ENCODE measurements at regions not wholly inside any gene's neighbourhood (a gene's known extent, or its start where the extent isn't known, plus 50 kb on each side); places are given as distances from the start of the nearest gene placed in this dataset.

GRCh38 chrX:40508560-40508959 is 72.2 kb upstream of the ATP6AP2 start:
- no peak overlapping the region for H3K4me3 ChIP-seq (ENCODE audit: low read length)
- no peak for DNase-seq
- 80% methylated on average over 1 of the region's 8 CpGs for WGBS (ENCODE audit: insufficient coverage, low lambda C conversion rate)

GRCh38 chrX:40506201-40506985 is 74.4 kb upstream of the ATP6AP2 start:
- no peaks in the 10 kb centered on the region for H3K4me1 ChIP-seq (ENCODE audit: control insufficient read depth, insufficient read depth, low read length)

More at GRCh38 chrX:40508560-40508959, 72.2 kb upstream of the ATP6AP2 start:
- no peaks in the 10 kb centered on the region for H3K36me3 ChIP-seq (ENCODE audit: control insufficient read depth, insufficient read depth, low read length)
- no peak overlapping the region for H3K27ac ChIP-seq (ENCODE audit: low read length)
- no peaks in the 10 kb centered on the region for H3K4me1 ChIP-seq (ENCODE audit: control insufficient read depth, insufficient read depth, low read length)
- H3K9me3 ChIP-seq (ENCODE audit: control insufficient read depth, low read depth, low read length), result no peaks in the 10 kb centered on the region
- H3K27me3 ChIP-seq (ENCODE audit: control insufficient read depth, insufficient read depth, low read length), result no peaks in the 10 kb centered on the region

GRCh38 chrX:40504801-40505605 is 75.8 kb upstream of the ATP6AP2 start:
- no peaks in the 10 kb centered on the region for H3K4me1 ChIP-seq (ENCODE audit: control insufficient read depth, insufficient read depth, low read length)
- no peak overlapping the region for H3K27ac ChIP-seq (ENCODE audit: low read length)
- no peaks in the 10 kb centered on the region for H3K27me3 ChIP-seq (ENCODE audit: control insufficient read depth, insufficient read depth, low read length)
- DNase-seq, result no peak
- H3K36me3 ChIP-seq (ENCODE audit: control insufficient read depth, insufficient read depth, low read length), result no peaks in the 10 kb centered on the region
- H3K9me3 ChIP-seq (ENCODE audit: control insufficient read depth, low read depth, low read length), result no peaks in the 10 kb centered on the region
- H3K4me3 ChIP-seq (ENCODE audit: low read length), result no peak overlapping the region
- no CpG with 5 or more reads among the region's 5 CpGs for WGBS (ENCODE audit: insufficient coverage, low lambda C conversion rate)

More at GRCh38 chrX:40506201-40506985, 74.4 kb upstream of the ATP6AP2 start:
- H3K4me3 ChIP-seq (ENCODE audit: low read length), result no peak overlapping the region
- no peaks in the 10 kb centered on the region for H3K27me3 ChIP-seq (ENCODE audit: control insufficient read depth, insufficient read depth, low read length)
- no CpG with 5 or more reads among the region's 7 CpGs for WGBS (ENCODE audit: insufficient coverage, low lambda C conversion rate)
- no peak overlapping the region for H3K27ac ChIP-seq (ENCODE audit: low read length)
- no peaks in the 10 kb centered on the region for H3K36me3 ChIP-seq (ENCODE audit: control insufficient read depth, insufficient read depth, low read length)
- DNase-seq, result no peak
- H3K9me3 ChIP-seq (ENCODE audit: control insufficient read depth, low read depth, low read length), result no peaks in the 10 kb centered on the region

GRCh38 chrX:40503094-40503493 is 77.7 kb upstream of the ATP6AP2 start:
- H3K27ac ChIP-seq (ENCODE audit: low read length), result no peak overlapping the region
- no peaks in the 10 kb centered on the region for H3K36me3 ChIP-seq (ENCODE audit: control insufficient read depth, insufficient read depth, low read length)

GRCh38 chrX:40502688-40503087 is 78.1 kb upstream of the ATP6AP2 start:
- no peaks in the 10 kb centered on the region for H3K9me3 ChIP-seq (ENCODE audit: control insufficient read depth, low read depth, low read length)
- DNase-seq, result peak in 1 of 2 donors; percentile 14
- no peak overlapping the region for H3K27ac ChIP-seq (ENCODE audit: low read length)
- H3K27me3 ChIP-seq (ENCODE audit: control insufficient read depth, insufficient read depth, low read length), result no peaks in the 10 kb centered on the region
- H3K4me3 ChIP-seq (ENCODE audit: low read length), result no peak overlapping the region
- H3K4me1 ChIP-seq (ENCODE audit: control insufficient read depth, insufficient read depth, low read length), result no peaks in the 10 kb centered on the region
- H3K36me3 ChIP-seq (ENCODE audit: control insufficient read depth, insufficient read depth, low read length), result no peaks in the 10 kb centered on the region

More at GRCh38 chrX:40503094-40503493, 77.7 kb upstream of the ATP6AP2 start:
- Histone ChIP-seq H3K4me3 (ENCODE audit: low read length) (no peak overlapping the region), H3K4me1 (ENCODE audit: control insufficient read depth, insufficient read depth, low read length) (no peaks in the 10 kb centered on the region), H3K9me3 (ENCODE audit: control insufficient read depth, low read depth, low read length) (no peaks in the 10 kb centered on the region), H3K27me3 (ENCODE audit: control insufficient read depth, insufficient read depth, low read length) (no peaks in the 10 kb centered on the region)
- WGBS (ENCODE audit: insufficient coverage, low lambda C conversion rate), result no CpG with 5 or more reads among the region's 3 CpGs
- DNase-seq, result no peak

GRCh38 chrX:40501164-40501855 is 79.5 kb upstream of the ATP6AP2 start:
- Histone ChIP-seq H3K4me3 (ENCODE audit: low read length) (no peak overlapping the region), H3K9me3 (ENCODE audit: control insufficient read depth, low read depth, low read length) (no peaks in the 10 kb centered on the region), H3K4me1 (ENCODE audit: control insufficient read depth, insufficient read depth, low read length) (no peaks in the 10 kb centered on the region), H3K36me3 (ENCODE audit: control insufficient read depth, insufficient read depth, low read length) (no peaks in the 10 kb centered on the region), H3K27ac (ENCODE audit: low read length) (no peak overlapping the region), H3K27me3 (ENCODE audit: control insufficient read depth, insufficient read depth, low read length) (no peaks in the 10 kb centered on the region)
- DNase-seq, result no peak
- WGBS (ENCODE audit: insufficient coverage, low lambda C conversion rate), result no CpG with 5 or more reads among the region's 11 CpGs

GRCh38 chrX:40496728-40497127 is 84.0 kb upstream of the ATP6AP2 start:
- Histone ChIP-seq H3K27me3 (ENCODE audit: control insufficient read depth, insufficient read depth, low read length) (no peaks in the 10 kb centered on the region), H3K4me1 (ENCODE audit: control insufficient read depth, insufficient read depth, low read length) (no peaks in the 10 kb centered on the region), H3K27ac (ENCODE audit: low read length) (no peak overlapping the region), H3K36me3 (ENCODE audit: control insufficient read depth, insufficient read depth, low read length) (no peaks in the 10 kb centered on the region), H3K4me3 (ENCODE audit: low read length) (no peak overlapping the region), H3K9me3 (ENCODE audit: control insufficient read depth, low read depth, low read length) (no peaks in the 10 kb centered on the region)
- no CpG with 5 or more reads among the region's 4 CpGs for WGBS (ENCODE audit: insufficient coverage, low lambda C conversion rate)
- DNase-seq, result no peak

GRCh38 chrX:40495659-40496058 is 85.1 kb upstream of the ATP6AP2 start:
- WGBS (ENCODE audit: insufficient coverage, low lambda C conversion rate), result no CpG with 5 or more reads among the region's 1 CpG
- Histone ChIP-seq H3K27ac (ENCODE audit: low read length) (no peak overlapping the region), H3K9me3 (ENCODE audit: control insufficient read depth, low read depth, low read length) (no peaks in the 10 kb centered on the region), H3K4me3 (ENCODE audit: low read length) (no peak overlapping the region), H3K36me3 (ENCODE audit: control insufficient read depth, insufficient read depth, low read length) (no peaks in the 10 kb centered on the region), H3K27me3 (ENCODE audit: control insufficient read depth, insufficient read depth, low read length) (no peaks in the 10 kb centered on the region), H3K4me1 (ENCODE audit: control insufficient read depth, insufficient read depth, low read length) (no peaks in the 10 kb centered on the region)
- DNase-seq, result no peak

GRCh38 chrX:40494005-40494404 is 86.8 kb upstream of the ATP6AP2 start:
- WGBS (ENCODE audit: insufficient coverage, low lambda C conversion rate), result no CpG with 5 or more reads among the region's 2 CpGs
- no peaks in the 10 kb centered on the region for H3K9me3 ChIP-seq (ENCODE audit: control insufficient read depth, low read depth, low read length)
- DNase-seq, result no peak

GRCh38 chrX:40488296-40488695 is 92.5 kb upstream of the ATP6AP2 start:
- H3K4me3 ChIP-seq (ENCODE audit: low read length), result no peak overlapping the region
- H3K27me3 ChIP-seq (ENCODE audit: control insufficient read depth, insufficient read depth, low read length), result no peaks in the 10 kb centered on the region
- no peak overlapping the region for H3K27ac ChIP-seq (ENCODE audit: low read length)
- H3K36me3 ChIP-seq (ENCODE audit: control insufficient read depth, insufficient read depth, low read length), result no peaks in the 10 kb centered on the region
- no CpG with 5 or more reads among the region's 4 CpGs for WGBS (ENCODE audit: insufficient coverage, low lambda C conversion rate)
- DNase-seq, result no peak
- H3K4me1 ChIP-seq (ENCODE audit: control insufficient read depth, insufficient read depth, low read length), result no peaks in the 10 kb centered on the region
- no peaks in the 10 kb centered on the region for H3K9me3 ChIP-seq (ENCODE audit: control insufficient read depth, low read depth, low read length)

More at GRCh38 chrX:40494005-40494404, 86.8 kb upstream of the ATP6AP2 start:
- H3K4me3 ChIP-seq (ENCODE audit: low read length), result no peak overlapping the region
- no peaks in the 10 kb centered on the region for H3K4me1 ChIP-seq (ENCODE audit: control insufficient read depth, insufficient read depth, low read length)
- H3K27me3 ChIP-seq (ENCODE audit: control insufficient read depth, insufficient read depth, low read length), result no peaks in the 10 kb centered on the region
- no peak overlapping the region for H3K27ac ChIP-seq (ENCODE audit: low read length)
- no peaks in the 10 kb centered on the region for H3K36me3 ChIP-seq (ENCODE audit: control insufficient read depth, insufficient read depth, low read length)

All from large intestine (tissue), 3 donors.